Upper lobe of right lung (tissue), 1 donor: ENCODE measurements at regions not wholly inside any gene's neighbourhood (a gene's known extent, or its start where the extent isn't known, plus 50 kb on each side); places are given as distances from the start of the nearest gene placed in this dataset.
A peak's percentile ranks its signal among the peaks of the same experiment; 100 is the strongest.

Source experiments
- ATAC-seq: fragments of 200-7000 bp; cut with Tn5 transposase; one replicate; pipeline ENCODE4 v1.9.1; 2020; ENCODE audit warnings: mild to moderate bottlenecking, moderate library complexity
- DNase-seq: peaks from one replicate; pipeline ENCODE4 v3.0.0-alpha.2; 2020
- H3K27ac ChIP-seq: fragments of 200-600 bp; one replicate; pipeline ENCODE4 v1.8.0; 2022
- H3K27me3 ChIP-seq: fragments of 200-600 bp; one replicate; pipeline ENCODE4 v1.8.0; 2022; ENCODE audit warnings: mild to moderate bottlenecking
- H3K36me3 ChIP-seq: fragments of 200-600 bp; one replicate; pipeline ENCODE4 v1.8.0; 2022
- H3K4me1 ChIP-seq: fragments of 200-600 bp; one replicate; pipeline ENCODE4 v1.8.0; 2022
- H3K4me3 ChIP-seq: fragments of 200-600 bp; one replicate; pipeline ENCODE4 v1.8.0; 2022; ENCODE audit warnings: mild to moderate bottlenecking
- H3K9me3 ChIP-seq: fragments of 200-600 bp; one replicate; pipeline ENCODE4 v1.8.0; 2022
- intact Hi-C: fragments of 100-400 bp; cut with DNase I; formaldehyde crosslinking; loops from one replicate; pipeline ENCODE4 v1.11.0; 2022
- TF ChIP-seq, protein P1 (sequence below): fragments of 200-600 bp; IDR thresholded peaks from one replicate; pipeline ENCODE4 v1.8.0; 2022; ENCODE audit warnings: antibody characterized with exemption
- donor health status: DM: no; HTN: yes; CAD: no; lungs with severe emphysema.

DNA sequence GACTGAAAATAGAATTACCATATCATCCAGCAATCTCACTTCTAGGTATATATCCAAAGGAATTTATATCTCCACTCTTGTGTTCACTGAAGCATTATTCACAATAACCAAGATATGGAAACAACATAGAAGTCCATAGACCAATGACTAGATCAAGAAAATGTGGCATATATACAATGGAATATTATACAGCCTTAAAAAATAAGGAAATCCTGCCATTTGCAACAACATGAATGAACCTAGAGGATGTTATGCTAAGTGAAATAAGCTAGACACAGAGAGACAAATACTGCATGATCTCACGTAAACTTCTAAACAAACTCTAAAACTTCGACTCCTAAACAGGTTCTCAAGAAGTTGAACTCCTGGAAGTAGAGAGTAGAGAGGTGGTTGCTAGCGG is 254.5 kb downstream of the SKIDA1 start:
- H3K27ac ChIP-seq: no peak overlapping the region
- TF ChIP-seq, protein P1, sequence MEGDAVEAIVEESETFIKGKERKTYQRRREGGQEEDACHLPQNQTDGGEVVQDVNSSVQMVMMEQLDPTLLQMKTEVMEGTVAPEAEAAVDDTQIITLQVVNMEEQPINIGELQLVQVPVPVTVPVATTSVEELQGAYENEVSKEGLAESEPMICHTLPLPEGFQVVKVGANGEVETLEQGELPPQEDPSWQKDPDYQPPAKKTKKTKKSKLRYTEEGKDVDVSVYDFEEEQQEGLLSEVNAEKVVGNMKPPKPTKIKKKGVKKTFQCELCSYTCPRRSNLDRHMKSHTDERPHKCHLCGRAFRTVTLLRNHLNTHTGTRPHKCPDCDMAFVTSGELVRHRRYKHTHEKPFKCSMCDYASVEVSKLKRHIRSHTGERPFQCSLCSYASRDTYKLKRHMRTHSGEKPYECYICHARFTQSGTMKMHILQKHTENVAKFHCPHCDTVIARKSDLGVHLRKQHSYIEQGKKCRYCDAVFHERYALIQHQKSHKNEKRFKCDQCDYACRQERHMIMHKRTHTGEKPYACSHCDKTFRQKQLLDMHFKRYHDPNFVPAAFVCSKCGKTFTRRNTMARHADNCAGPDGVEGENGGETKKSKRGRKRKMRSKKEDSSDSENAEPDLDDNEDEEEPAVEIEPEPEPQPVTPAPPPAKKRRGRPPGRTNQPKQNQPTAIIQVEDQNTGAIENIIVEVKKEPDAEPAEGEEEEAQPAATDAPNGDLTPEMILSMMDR: no peak
- no peaks in the 10 kb centered on the region for H3K36me3 ChIP-seq
- no peaks in the 10 kb centered on the region for H3K27me3 ChIP-seq
- DNase-seq (no peak), ATAC-seq (no peak)
- no peaks in the 10 kb centered on the region for H3K9me3 ChIP-seq
- H3K4me3 ChIP-seq: no peak overlapping the region
- intact Hi-C loops: no loop called here
- H3K4me1 ChIP-seq: no peaks in the 10 kb centered on the region

DNA sequence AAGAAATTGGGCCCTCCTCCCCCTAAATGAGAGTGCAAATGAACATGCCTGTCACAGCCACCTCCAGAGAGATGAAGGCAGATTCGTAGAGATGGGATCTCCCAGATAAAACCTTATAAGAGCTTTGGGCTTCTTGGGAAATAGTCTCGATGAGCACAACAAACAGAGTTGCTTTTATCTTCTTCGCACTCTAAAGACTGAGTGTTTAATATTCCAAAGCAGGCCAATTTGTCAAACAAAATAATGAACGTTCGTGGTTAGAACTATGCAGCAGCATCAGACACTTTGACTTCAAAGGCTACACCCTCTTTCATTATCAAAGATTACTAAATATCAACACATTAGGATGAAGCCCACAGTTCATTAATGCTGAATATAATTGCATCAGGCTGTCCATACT is 256.2 kb downstream of the SKIDA1 start:
- Histone ChIP-seq H3K4me1 (peaks cover 3% of the 10 kb centered on the region), H3K27ac (no peak overlapping the region), H3K4me3 (no peak overlapping the region), H3K27me3 (no peaks in the 10 kb centered on the region), H3K36me3 (no peaks in the 10 kb centered on the region), H3K9me3 (no peaks in the 10 kb centered on the region)
- intact Hi-C loops: loop anchor here (5.0 kb wide), 1 partner anchor 192 kb away; no protein-coding TSS in a partner anchor
- DNase-seq: no peak
- no peak for ATAC-seq
- TF ChIP-seq, protein P1: no peak

DNA sequence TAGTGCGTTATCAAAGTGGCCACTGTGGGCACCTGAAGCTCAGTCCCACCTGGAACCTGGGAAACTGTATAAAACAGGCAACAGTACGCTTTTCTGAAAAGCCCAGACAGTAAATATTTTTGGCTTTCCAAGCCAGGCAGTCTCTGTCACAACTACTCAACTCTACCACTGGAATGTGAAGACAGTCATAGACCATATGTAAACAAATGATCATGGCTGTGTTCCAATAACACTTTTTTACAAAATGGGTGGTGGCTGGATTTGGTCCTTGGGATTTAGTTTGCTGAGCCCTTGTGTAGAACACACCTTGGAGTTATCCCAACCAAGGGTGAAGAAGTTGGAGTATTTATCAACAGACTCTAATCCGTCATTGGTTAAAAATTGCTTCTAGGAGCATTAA is 259.9 kb downstream of the SKIDA1 start:
- Histone ChIP-seq H3K4me3 (no peak overlapping the region), H3K4me1 (peaks cover 3% of the 10 kb centered on the region), H3K27ac (no peak overlapping the region), H3K36me3 (no peaks in the 10 kb centered on the region), H3K27me3 (no peaks in the 10 kb centered on the region), H3K9me3 (no peaks in the 10 kb centered on the region)
- TF ChIP-seq, protein P1: no peak
- DNase-seq (no peak), ATAC-seq (peak; percentile 28)
- intact Hi-C loops: loop anchor here (5.0 kb wide), 1 partner anchor 188 kb away; no protein-coding TSS in a partner anchor

- no peaks in the 10 kb centered on the region for H3K27me3 ChIP-seq
- TF ChIP-seq, protein P1: no peak
- no peak for DNase-seq
- H3K9me3 ChIP-seq: no peaks in the 10 kb centered on the region
- peaks cover 3% of the 10 kb centered on the region for H3K4me1 ChIP-seq
- no peak for ATAC-seq
- H3K4me3 ChIP-seq: no peak overlapping the region
- H3K27ac ChIP-seq: no peak overlapping the region
- H3K36me3 ChIP-seq: no peaks in the 10 kb centered on the region
- intact Hi-C loops: no loop called here
Observed at GRCh38 chr10:21264271-21264670, 261.2 kb downstream of the SKIDA1 start.

GRCh38 chr10:21263839-21264238 is 261.6 kb downstream of the SKIDA1 start:
- no peaks in the 10 kb centered on the region for H3K9me3 ChIP-seq
- DNase-seq (no peak), ATAC-seq (no peak)
- no peak overlapping the region for H3K4me3 ChIP-seq
- TF ChIP-seq, protein P1: no peak
- H3K27ac ChIP-seq: no peak overlapping the region
- H3K4me1 ChIP-seq: peaks cover 3% of the 10 kb centered on the region
- intact Hi-C loops: no loop called here
- H3K36me3 ChIP-seq: no peaks in the 10 kb centered on the region
- H3K27me3 ChIP-seq: no peaks in the 10 kb centered on the region

- H3K27me3 ChIP-seq: no peaks in the 10 kb centered on the region
- H3K4me3 ChIP-seq: no peak overlapping the region
- H3K9me3 ChIP-seq: no peaks in the 10 kb centered on the region
- ATAC-seq (no peak), DNase-seq (no peak)
- intact Hi-C loops: no loop called here
- H3K36me3 ChIP-seq: no peaks in the 10 kb centered on the region
- TF ChIP-seq, protein P1: no peak
- no peak overlapping the region for H3K27ac ChIP-seq
- H3K4me1 ChIP-seq: peaks cover 3% of the 10 kb centered on the region
Observed at GRCh38 chr10:21263263-21263803, 262.1 kb downstream of the SKIDA1 start.
